ENCODE measurements at regions not wholly inside any gene's neighbourhood (a gene's known extent, or its start where the extent isn't known, plus 50 kb on each side); places are given as distances from the start of the nearest gene placed in this dataset.
"Not testable (repeated sequence)": the region's sequence is repeated elsewhere in the genome, so short reads cannot be mapped to it uniquely, and the experiment has no call there.

GRCh38 chr5:135179308-135179980, 145.4 kb upstream of the PITX1 start:
- DNase-seq (ENCODE audit: low read depth) = no peak

DNA sequence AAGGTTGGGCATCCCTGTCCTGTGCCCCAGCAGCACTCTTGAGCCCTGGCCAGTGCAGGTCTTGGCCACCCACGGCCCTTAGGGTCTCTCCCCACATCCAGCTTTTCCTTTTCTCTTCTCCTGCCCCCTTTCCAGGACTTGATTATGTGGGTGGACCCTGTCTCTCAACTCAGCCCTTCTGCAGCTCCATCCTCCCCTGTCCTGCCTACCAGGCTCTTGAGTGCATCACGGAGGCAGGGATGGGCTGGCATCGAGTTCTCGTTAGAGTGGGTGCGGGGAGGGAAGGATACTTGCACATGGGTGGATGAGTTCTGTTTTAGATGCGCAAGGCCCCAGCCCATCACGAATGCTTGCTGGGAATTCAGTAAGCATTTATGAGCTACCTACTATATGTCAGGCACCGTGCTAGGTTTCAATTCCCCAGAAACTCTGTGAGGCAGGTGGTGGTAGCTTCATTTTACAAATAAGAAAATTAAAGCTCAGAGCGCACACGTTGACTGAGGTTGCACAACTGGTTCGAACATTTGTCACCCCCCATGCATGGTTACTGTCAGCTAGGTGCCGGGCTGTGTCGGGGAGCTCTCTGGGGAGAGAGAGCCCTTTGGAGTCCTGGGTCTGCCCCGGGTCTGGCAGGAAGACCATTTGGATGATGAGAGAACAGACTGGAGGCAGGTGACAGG, 144.6 kb upstream of the PITX1 start:
- no peak for DNase-seq (ENCODE audit: low read depth)

DNA sequence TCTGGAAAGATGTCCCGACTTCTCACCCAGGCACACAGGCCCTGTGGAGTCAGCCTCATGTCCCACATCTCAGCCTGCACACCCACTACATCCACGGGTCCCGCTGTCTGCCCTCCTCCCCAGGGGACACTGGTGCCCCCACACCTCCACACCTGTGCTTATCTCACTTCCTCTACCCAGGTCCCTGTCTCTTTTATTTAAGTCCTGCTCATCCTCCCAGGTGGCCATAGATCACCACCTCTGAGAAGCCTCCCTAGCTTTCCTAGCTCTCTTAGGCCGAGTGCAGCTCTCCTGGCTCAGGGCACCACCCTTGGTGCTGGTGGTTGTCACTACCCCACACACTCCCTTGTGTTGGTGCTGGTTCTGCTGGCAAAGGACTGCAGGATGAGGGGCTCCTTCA, 143.6 kb upstream of the PITX1 start:
- no peak for DNase-seq (ENCODE audit: low read depth)

GRCh38 chr5:135176991-135177390, 143.0 kb upstream of the PITX1 start:
- no peak for DNase-seq (ENCODE audit: low read depth)

- DNase-seq (ENCODE audit: low read depth) = no peak
These were observed 140.5 kb upstream of the PITX1 start for GRCh38 chr5:135174315-135175096.

GRCh38 chr5:135173662-135174290, 139.7 kb upstream of the PITX1 start:
- no peak for DNase-seq (ENCODE audit: low read depth)

GRCh38 chr5:135172718-135173117, 138.7 kb upstream of the PITX1 start:
- DNase-seq (ENCODE audit: low read depth) = no peak

GRCh38 chr5:135171336-135171735, 137.3 kb upstream of the PITX1 start:
- no peak for DNase-seq (ENCODE audit: low read depth)

GRCh38 chr5:135170500-135170899, 136.5 kb upstream of the PITX1 start:
- DNase-seq (ENCODE audit: low read depth) = no peak

- no peak for DNase-seq (ENCODE audit: low read depth)
These were observed 135.7 kb upstream of the PITX1 start for GRCh38 chr5:135169753-135170152.

DNA sequence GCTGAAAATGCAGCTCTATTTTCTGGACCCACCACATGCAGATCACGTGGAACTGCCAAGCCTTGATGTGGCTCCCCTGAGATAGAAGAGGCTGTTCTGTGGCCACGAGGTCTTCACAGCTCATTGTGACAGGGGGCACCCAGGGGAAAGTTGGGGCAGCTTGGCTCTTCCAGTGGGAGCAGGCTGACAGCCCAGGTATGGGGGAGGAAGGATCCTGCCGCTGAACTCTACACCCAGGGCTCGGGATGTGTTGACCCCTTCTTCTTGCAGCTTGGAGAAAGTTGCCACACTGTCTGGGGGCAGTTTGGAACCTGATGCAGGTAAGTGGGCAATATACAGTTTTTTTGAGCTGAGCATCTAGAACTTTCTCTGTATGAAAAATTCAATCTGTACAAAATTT, 133.6 kb upstream of the PITX1 start:
- DNase-seq (ENCODE audit: low read depth) = no peak

DNA sequence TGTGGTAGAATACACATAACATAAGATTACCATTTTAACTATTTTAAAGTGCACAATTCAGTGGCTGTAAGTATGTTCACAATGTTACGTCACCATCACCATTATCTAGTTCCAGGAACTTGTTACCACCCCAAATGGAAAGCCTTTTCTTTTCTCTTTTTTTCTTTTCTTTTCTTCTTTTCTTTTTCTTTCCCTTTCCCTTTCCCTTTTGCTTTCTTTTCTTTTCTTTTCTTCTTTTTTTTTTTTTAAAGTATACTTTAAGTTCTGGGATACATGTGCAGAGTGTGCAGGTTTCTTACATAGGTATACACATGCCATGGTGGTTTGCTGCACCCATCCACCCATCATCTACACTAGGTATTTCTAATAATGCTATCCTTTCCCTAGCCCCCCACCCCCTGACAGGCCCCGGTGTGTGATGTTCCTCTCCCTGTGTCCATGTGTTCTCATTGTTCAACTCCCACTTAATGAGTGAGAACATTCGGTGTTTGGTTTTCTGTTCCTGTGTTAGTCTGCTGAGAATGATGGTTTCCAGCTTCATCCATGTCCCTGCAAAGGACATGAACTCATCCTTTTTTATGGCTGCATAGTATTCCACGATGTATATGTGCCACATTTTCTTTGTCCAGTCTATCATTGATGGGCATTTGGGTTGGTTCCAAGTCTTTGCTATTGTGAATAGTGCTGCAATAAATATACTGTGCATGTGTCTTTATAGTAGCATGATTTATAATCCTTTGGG, 131.0 kb upstream of the PITX1 start:
- DNase-seq (ENCODE audit: low read depth) = not testable (repeated sequence)

DNA sequence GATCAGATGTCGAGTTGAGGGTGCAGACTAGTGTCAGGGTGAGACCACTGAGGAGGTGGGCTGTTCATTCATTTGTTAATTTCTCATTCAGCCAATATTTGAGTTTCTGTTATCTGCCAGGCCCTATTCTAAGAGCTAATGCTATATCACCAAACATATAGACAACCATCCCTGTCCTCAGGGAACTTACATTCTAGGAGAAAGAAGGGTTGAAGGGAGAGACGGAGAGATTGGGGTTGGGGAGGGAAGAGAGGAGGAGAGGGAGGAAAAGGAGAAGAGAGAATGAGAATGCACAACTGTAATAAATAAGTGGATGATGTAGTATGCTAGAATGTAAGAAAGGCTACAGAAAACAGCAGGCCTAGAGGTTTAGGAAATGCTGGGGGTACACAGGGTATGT, 129.9 kb upstream of the PITX1 start:
- DNase-seq (ENCODE audit: low read depth) = no peak

DNA sequence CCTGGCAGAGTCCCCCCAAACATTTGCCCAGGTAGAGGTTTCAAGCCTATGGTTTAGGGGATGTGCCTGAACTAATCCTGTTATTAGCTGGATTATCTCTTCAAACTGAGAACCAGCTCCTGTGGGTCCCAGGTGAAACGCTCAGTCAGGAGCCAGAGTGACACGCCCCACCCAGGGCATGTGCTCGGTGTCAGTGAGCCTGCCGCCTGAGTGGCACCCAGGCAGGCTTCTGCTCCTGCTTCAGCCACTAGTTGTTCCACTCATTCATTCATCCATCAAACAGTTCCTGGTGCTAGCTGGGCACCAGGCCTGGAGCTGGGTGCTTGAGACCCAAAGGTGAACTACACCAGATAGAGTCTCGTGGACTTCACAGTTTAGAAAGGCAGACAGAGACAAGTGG, 129.4 kb upstream of the PITX1 start:
- DNase-seq (ENCODE audit: low read depth) = no peak

- no peak for DNase-seq (ENCODE audit: low read depth)
These were observed 128.7 kb upstream of the PITX1 start for GRCh38 chr5:135162661-135163265.

- DNase-seq (ENCODE audit: low read depth) = no peak
These were observed 127.2 kb upstream of the PITX1 start for GRCh38 chr5:135161221-135161620.

- DNase-seq (ENCODE audit: low read depth) = no peak
These were observed 126.1 kb upstream of the PITX1 start for GRCh38 chr5:135160036-135160675.

- DNase-seq (ENCODE audit: low read depth) = no peak
These were observed 125.6 kb upstream of the PITX1 start for GRCh38 chr5:135159626-135160025.

- no peak for DNase-seq (ENCODE audit: low read depth)
These were observed 125.0 kb upstream of the PITX1 start for GRCh38 chr5:135158982-135159381.

GRCh38 chr5:135158314-135158697, 124.3 kb upstream of the PITX1 start:
- no peak for DNase-seq (ENCODE audit: low read depth)
